Caco-2 (cell line): ENCODE measurements at regions not wholly inside any gene's neighbourhood (a gene's known extent, or its start where the extent isn't known, plus 50 kb on each side); places are given as distances from the start of the nearest gene placed in this dataset.

Experiments
- BruUV-seq: library from RNA; stranded (reverse); fragments of 400-500 nt; replicated peaks from 2 replicates; lab custom pipeline; 2021; lab: Mats Ljungman, UMichigan
- CTCF ChIA-PET: fragments of 300-600 bp; sonication (Branson Sonifier 250); formaldehyde crosslinking; loops from one replicate; lab custom pipeline; 2022; ENCODE audit warnings: antibody characterized with exemption; lab: Charles Lee
- POLR2A ChIA-PET: fragments of 300-600 bp; sonication (Branson Sonifier 250); formaldehyde crosslinking; loops from one replicate; lab custom pipeline; 2022; ENCODE audit warnings: antibody characterized with exemption; lab: Charles Lee
- DNase-seq, 2 experiments: peaks; one replicate each; pipeline versions ENCODE4 v3.0.0 to v3.0.0-alpha.2; 2020 to 2022
- H3K27me3 ChIP-seq: replicated peaks from 2 replicates; pipeline ENCODE4 v1.6.0; 2011; ENCODE audit warnings: low read length; ENCODE audit not compliant: control insufficient read depth, insufficient read depth
- H3K36me3 ChIP-seq: 2 replicates; pipeline ENCODE4 v1.5.1; 2011; ENCODE audit warnings: low read length; ENCODE audit not compliant: control insufficient read depth, insufficient read depth
- H3K4me1 ChIP-seq: fragments of 250-450 bp; sonication (Bioruptor Pico); 2 replicates; pipeline ENCODE4 v1.5.1; 2020; ENCODE audit warnings: mild to moderate bottlenecking
- H3K4me3 ChIP-seq: 2 replicates; pipeline ENCODE4 v1.5.1; 2011; ENCODE audit warnings: low read depth, mild to moderate bottlenecking, control low read depth, low read length
- H3K9me3 ChIP-seq: fragments of 250-450 bp; sonication (Bioruptor Pico); 2 replicates; pipeline ENCODE4 v1.5.1; 2020; ENCODE audit warnings: mild to moderate bottlenecking, moderate library complexity
- H3K27ac Mint-ChIP-seq: one replicate; pipeline ENCODE4 v1.8.0; 2022; ENCODE audit warnings: mixed read lengths; ENCODE audit not compliant: unreplicated experiment
- H3K27me3 Mint-ChIP-seq: one replicate; pipeline ENCODE4 v1.8.0; 2022; ENCODE audit warnings: mixed read lengths; ENCODE audit not compliant: insufficient read depth, unreplicated experiment
- H3K36me3 Mint-ChIP-seq: one replicate; pipeline ENCODE4 v1.8.0; 2022; ENCODE audit warnings: mild to moderate bottlenecking, mixed read lengths; ENCODE audit not compliant: insufficient read depth, unreplicated experiment
- H3K4me1 Mint-ChIP-seq: one replicate; pipeline ENCODE4 v1.8.0; 2022; ENCODE audit warnings: low read depth, mixed read lengths; ENCODE audit not compliant: unreplicated experiment
- H3K4me3 Mint-ChIP-seq: one replicate; pipeline ENCODE4 v1.8.0; 2022; ENCODE audit warnings: mild to moderate bottlenecking, moderate library complexity, mixed read lengths; ENCODE audit not compliant: unreplicated experiment
- H3K9me3 Mint-ChIP-seq: one replicate; pipeline ENCODE4 v1.8.0; 2022; ENCODE audit warnings: mixed read lengths; ENCODE audit not compliant: unreplicated experiment
- intact Hi-C: fragments of 100-400 bp; cut with micrococcal nuclease; formaldehyde crosslinking; loops from one replicate; pipeline ENCODE4 v1.10.0; 2022; ENCODE audit not compliant: unreplicated experiment
- TF ChIP-seq, protein P1 (sequence below), 2 experiments: fragments of 200-600 bp in 1 of 2; IDR thresholded peaks; 1 replicate in 1 of 2; 2 replicates in 1 of 2; pipeline versions ENCODE4 v1.5.1 to v1.8.0; 2011 to 2022; ENCODE audit warnings: antibody characterized with exemption in 1 of 2, control low read depth in 1 of 2, inconsistent platforms in 1 of 2, low read depth in 1 of 2, low read length in 1 of 2, mild to moderate bottlenecking in 1 of 2, moderate library complexity in 1 of 2; ENCODE audit not compliant: insufficient read depth in 1 of 2, severe bottlenecking in 1 of 2, unreplicated experiment in 1 of 2

DNA sequence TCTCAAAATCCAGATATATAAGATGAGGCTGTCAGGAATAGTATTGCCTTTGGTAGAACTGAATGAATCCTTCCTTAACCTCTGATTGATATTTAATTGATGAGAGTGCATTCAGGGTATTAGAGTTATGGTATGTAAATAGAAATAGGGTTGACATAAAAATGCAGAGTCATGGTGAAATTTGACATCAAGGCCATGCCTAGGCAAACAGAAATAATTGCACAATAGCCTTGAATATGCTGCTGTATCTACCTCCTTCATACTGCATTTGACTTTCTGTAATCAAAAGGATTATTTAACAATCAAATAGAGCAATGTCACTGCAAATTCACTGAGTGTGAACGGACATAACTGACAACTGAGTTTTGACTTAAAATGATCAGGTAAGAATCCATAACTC is 1316.3 kb downstream of the STIM2 start:
- TF ChIP-seq, protein P1, sequence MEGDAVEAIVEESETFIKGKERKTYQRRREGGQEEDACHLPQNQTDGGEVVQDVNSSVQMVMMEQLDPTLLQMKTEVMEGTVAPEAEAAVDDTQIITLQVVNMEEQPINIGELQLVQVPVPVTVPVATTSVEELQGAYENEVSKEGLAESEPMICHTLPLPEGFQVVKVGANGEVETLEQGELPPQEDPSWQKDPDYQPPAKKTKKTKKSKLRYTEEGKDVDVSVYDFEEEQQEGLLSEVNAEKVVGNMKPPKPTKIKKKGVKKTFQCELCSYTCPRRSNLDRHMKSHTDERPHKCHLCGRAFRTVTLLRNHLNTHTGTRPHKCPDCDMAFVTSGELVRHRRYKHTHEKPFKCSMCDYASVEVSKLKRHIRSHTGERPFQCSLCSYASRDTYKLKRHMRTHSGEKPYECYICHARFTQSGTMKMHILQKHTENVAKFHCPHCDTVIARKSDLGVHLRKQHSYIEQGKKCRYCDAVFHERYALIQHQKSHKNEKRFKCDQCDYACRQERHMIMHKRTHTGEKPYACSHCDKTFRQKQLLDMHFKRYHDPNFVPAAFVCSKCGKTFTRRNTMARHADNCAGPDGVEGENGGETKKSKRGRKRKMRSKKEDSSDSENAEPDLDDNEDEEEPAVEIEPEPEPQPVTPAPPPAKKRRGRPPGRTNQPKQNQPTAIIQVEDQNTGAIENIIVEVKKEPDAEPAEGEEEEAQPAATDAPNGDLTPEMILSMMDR (IDR thresholded peaks at IDR 0.05; ENCODE audit: insufficient read depth in 1 of 2, low read depth in 1 of 2, low read length in 1 of 2, severe bottlenecking in 1 of 2, unreplicated experiment in 1 of 2): no peak
- no peak for DNase-seq
- no peaks in the 10 kb centered on the region for H3K36me3 Mint-ChIP-seq
- intact Hi-C loops: no loop called here
- H3K36me3 ChIP-seq: no peaks in the 10 kb centered on the region
- H3K4me1 ChIP-seq: no peaks in the 10 kb centered on the region
- no peak overlapping the region for H3K4me3 Mint-ChIP-seq
- H3K9me3 Mint-ChIP-seq: no peaks in the 10 kb centered on the region
- no peaks in the 10 kb centered on the region for H3K9me3 ChIP-seq
- no peak overlapping the region for H3K4me3 ChIP-seq
- ChIA-PET CTCF (no interaction called here), POLR2A (no interaction called here)
- no peaks in the 10 kb centered on the region for H3K4me1 Mint-ChIP-seq
- no TSS peak for BruUV-seq
- H3K27me3 Mint-ChIP-seq: no peaks in the 10 kb centered on the region
- H3K27me3 ChIP-seq: no peaks in the 10 kb centered on the region
- no peak overlapping the region for H3K27ac Mint-ChIP-seq

DNA sequence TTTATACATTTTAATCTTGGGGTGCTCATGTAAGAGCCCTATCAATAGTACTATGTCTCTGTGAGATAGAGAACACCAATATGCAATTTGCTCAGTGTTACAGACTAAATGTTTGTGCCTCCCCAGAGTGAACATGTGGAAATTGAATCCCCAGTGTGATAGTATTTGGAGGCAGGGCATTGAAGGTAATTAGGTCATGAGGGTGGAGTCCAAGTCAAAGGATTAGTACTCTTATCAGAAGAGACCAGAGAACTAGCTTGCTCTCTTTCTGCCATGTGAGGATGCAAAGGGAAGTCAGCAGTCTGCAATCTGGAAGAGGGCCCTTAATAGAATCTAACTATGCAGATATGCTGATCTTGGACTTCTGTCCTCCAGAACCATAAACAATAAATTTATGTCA is 1317.0 kb downstream of the STIM2 start:
- Mint-ChIP-seq H3K4me3 (no peak overlapping the region), H3K27ac (no peak overlapping the region), H3K27me3 (no peaks in the 10 kb centered on the region), H3K36me3 (no peaks in the 10 kb centered on the region), H3K9me3 (no peaks in the 10 kb centered on the region), H3K4me1 (no peaks in the 10 kb centered on the region)
- no peak for DNase-seq
- Histone ChIP-seq H3K4me3 (no peak overlapping the region), H3K27me3 (no peaks in the 10 kb centered on the region), H3K36me3 (no peaks in the 10 kb centered on the region), H3K9me3 (no peaks in the 10 kb centered on the region), H3K4me1 (no peaks in the 10 kb centered on the region)
- ChIA-PET POLR2A (no interaction called here), CTCF (no interaction called here)
- TF ChIP-seq, protein P1 (IDR thresholded peaks at IDR 0.05; ENCODE audit: insufficient read depth in 1 of 2, low read depth in 1 of 2, low read length in 1 of 2, severe bottlenecking in 1 of 2, unreplicated experiment in 1 of 2): no peak
- intact Hi-C loops: no loop called here
- BruUV-seq: no TSS peak

DNA sequence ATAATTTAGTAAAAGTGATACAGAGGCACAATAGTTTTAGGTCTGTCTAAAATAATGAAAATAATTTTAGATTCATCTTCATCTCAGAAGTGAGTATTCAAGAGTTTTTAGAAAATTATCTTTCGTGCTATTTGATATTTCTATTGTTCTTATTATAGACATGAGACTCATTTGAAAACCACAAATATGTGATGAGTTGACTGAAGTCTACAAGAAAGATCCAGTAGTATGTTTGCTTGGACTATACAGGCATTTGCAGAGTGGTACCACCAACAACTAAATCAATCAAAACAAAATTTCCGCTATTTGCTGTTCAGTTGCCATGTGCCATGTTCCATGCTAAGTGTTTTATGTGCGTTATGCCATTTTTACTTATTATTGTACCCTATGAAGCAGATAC is 1318.5 kb downstream of the STIM2 start:
- ChIA-PET CTCF (no interaction called here), POLR2A (no interaction called here)
- no peak overlapping the region for H3K4me3 ChIP-seq
- no peaks in the 10 kb centered on the region for H3K27me3 Mint-ChIP-seq
- H3K27me3 ChIP-seq: no peaks in the 10 kb centered on the region
- intact Hi-C loops: no loop called here
- no peaks in the 10 kb centered on the region for H3K4me1 Mint-ChIP-seq
- no peaks in the 10 kb centered on the region for H3K9me3 ChIP-seq
- H3K27ac Mint-ChIP-seq: no peak overlapping the region
- DNase-seq: no peak
- H3K36me3 ChIP-seq: no peaks in the 10 kb centered on the region
- H3K4me1 ChIP-seq: no peaks in the 10 kb centered on the region
- H3K9me3 Mint-ChIP-seq: no peaks in the 10 kb centered on the region
- no peak overlapping the region for H3K4me3 Mint-ChIP-seq
- TF ChIP-seq, protein P1 (IDR thresholded peaks at IDR 0.05; ENCODE audit: insufficient read depth in 1 of 2, low read depth in 1 of 2, low read length in 1 of 2, severe bottlenecking in 1 of 2, unreplicated experiment in 1 of 2): no peak
- H3K36me3 Mint-ChIP-seq: no peaks in the 10 kb centered on the region
- BruUV-seq: no TSS peak
